Body of pancreas (tissue), 4 donors: ENCODE measurements at regions not wholly inside any gene's neighbourhood (a gene's known extent, or its start where the extent isn't known, plus 50 kb on each side); places are given as distances from the start of the nearest gene placed in this dataset.
A peak's percentile ranks its signal among the peaks of the same experiment; 100 is the strongest.

ENCODE experiments used
- ATAC-seq: fragments of 150-250 bp; one replicate; pipeline ENCODE4 v1.9.1; 2016
- DNase-seq, 4 donors: peaks; one replicate each; pipeline ENCODE4 v3.0.0-alpha.2; 2019
- H3K27ac ChIP-seq, 4 donors: fragments of 200-600 bp; sonication (generic); 1 replicate in 3 of 4; 2 replicates in 1 of 4; pipeline versions ENCODE4 v1.5.1 to v1.6.1; 2016 to 2019; ENCODE audit warnings: mild to moderate bottlenecking in 1 of 4, mixed read lengths in 1 of 4, moderate library complexity in 1 of 4
- H3K27me3 ChIP-seq, 2 donors: fragments of 200-600 bp; sonication (generic); one replicate each; pipeline ENCODE4 v1.6.0; 2016; ENCODE audit warnings: mild to moderate bottlenecking in 1 of 2
- H3K36me3 ChIP-seq, 2 donors: fragments of 200-600 bp; sonication (generic); replicated peaks in 1 of 2; 2 replicates each; pipeline ENCODE4 v1.5.1; 2016; ENCODE audit warnings: low read depth in 2 of 2; ENCODE audit not compliant: insufficient read depth in 1 of 2
- H3K4me1 ChIP-seq: fragments of 200-600 bp; sonication (generic); one replicate; pipeline ENCODE4 v1.6.0; 2016
- H3K4me3 ChIP-seq, 2 donors: fragments of 200-600 bp; sonication (generic); 1 replicate in 1 of 2; 2 replicates in 1 of 2; pipeline ENCODE4 v1.5.1; 2016 to 2019
- H3K9me3 ChIP-seq, 3 donors: fragments of 200-600 bp; sonication (generic); 1 replicate in 2 of 3; 2 replicates in 1 of 3; pipeline ENCODE4 v1.5.1; 2016
- CTCF ChIP-seq, 7 experiments: fragments of 450-650 bp in 4 of 7; fragments of 200-600 bp in 3 of 7; sonication (generic) in 3 of 7; IDR thresholded peaks; one replicate each; pipeline ENCODE4 v1.5.1; 2016 to 2019; ENCODE audit warnings: antibody characterized with exemption in 7 of 7
- POLR2A ChIP-seq, 3 donors: fragments of 450-650 bp; IDR thresholded peaks; one replicate each; pipeline ENCODE4 v1.6.1; 2016; ENCODE audit warnings: antibody characterized with exemption in 3 of 3, mild to moderate bottlenecking in 2 of 3
- WGBS, 2 donors: methylation state at CpG; one replicate each; pipeline ENCODE4 v1.1.5; 2017; 5-methylcytosine and 5-hydroxymethylcytosine counted together
- intact Hi-C: fragments of 100-400 bp; cut with DNase I; formaldehyde crosslinking; loops from one replicate; pipeline ENCODE4 v1.15.1; 2023

DNA sequence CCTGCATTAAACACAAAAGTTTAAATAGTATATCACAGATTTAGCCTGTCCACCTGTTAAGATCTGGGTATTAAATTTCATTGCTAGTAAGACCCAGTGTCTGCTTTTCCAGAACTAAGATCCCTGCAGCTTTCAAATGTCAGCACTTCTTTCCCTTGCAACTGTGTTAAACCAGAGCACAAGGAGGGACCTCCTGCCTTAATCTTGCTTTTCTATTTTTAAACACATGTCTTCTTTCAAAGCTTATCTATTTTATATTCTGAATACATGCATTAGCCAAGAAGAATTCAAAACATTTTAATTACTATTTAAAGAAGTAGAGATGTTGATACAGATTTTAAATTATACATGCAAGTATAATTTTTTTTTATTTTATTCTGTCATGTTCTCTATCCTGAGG lies 315.1 kb downstream of the ARPP21 start:
- ATAC-seq, result no peak
- no peak for TF ChIP-seq POLR2A (IDR thresholded peaks at IDR 0.05)
- no peak for TF ChIP-seq CTCF (IDR thresholded peaks at IDR 0.05)
- intact Hi-C loops, result no loop called here

GRCh38 chr3:35965908-35966307 lies 326.6 kb downstream of the ARPP21 start:
- 6 to 8% methylated on average over 2 of the region's 2 CpGs for WGBS, 2 donors
- intact Hi-C loops, result no loop called here
- Histone ChIP-seq H3K27me3 (no peaks in the 10 kb centered on the region), H3K4me3 (no peak overlapping the region), H3K4me1 (no peaks in the 10 kb centered on the region), H3K36me3 (no peaks in the 10 kb centered on the region), H3K27ac (no peak overlapping the region), H3K9me3 (no peaks in the 10 kb centered on the region)
- DNase-seq (no peak), ATAC-seq (no peak)
- TF ChIP-seq POLR2A (IDR thresholded peaks at IDR 0.05), result no peak
- TF ChIP-seq CTCF (IDR thresholded peaks at IDR 0.05), result peak in 6 of 7 experiments; percentile 27 to 62 (median 56)

More for the DNA sequence above, 315.1 kb downstream of the ARPP21 start:
- no peaks in the 10 kb centered on the region for H3K9me3 ChIP-seq
- H3K27me3 ChIP-seq, result no peaks in the 10 kb centered on the region
- H3K27ac ChIP-seq, result no peak overlapping the region
- no peaks in the 10 kb centered on the region for H3K4me1 ChIP-seq
- no peak for DNase-seq
- no peak overlapping the region for H3K4me3 ChIP-seq
- H3K36me3 ChIP-seq, result no peaks in the 10 kb centered on the region

DNA sequence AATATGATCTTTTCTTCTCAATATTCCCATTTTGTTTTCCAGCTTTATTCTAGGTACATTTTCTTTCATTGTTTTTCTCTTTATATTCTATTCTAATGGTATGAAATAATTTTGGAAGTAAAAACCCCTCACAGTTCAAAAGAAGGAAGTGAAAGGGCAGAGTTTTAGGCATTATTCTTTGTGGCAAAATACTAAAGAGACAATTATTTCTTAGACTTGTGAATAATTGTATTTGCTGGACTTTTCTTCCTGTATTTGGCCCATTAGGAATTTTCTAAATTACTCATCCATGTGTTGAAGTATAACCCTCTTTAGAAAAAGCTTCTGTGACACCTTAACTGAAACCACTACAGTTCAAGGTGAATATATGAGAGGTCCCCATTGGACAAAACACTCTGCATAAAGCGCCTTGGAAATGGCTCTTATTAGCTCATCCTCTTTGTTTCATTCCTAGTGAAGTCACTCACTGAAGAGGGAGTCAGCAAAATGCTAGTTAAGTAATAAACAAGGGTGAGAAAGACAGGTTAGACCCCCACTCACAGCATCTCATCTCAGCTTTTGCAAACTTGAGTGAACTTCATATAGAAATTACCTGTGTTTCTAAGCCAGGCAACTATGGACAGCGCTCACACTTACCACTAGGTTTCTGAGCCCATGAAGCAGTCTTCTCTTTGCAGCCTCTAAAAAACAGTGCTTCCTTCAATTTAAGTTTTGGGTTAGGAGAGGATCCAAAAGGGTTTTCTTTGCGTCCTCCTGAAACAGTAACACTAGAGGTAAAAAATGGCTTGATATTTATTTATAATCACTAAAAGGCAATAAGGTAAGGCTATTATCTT lies 327.5 kb downstream of the ARPP21 start:
- no peaks in the 10 kb centered on the region for H3K9me3 ChIP-seq

GRCh38 chr3:35968043-35968622 lies 328.8 kb downstream of the ARPP21 start:
- no peaks in the 10 kb centered on the region for H3K36me3 ChIP-seq
- H3K9me3 ChIP-seq, result no peaks in the 10 kb centered on the region
- DNase-seq (no peak), ATAC-seq (no peak)
- no peak overlapping the region for H3K27ac ChIP-seq
- WGBS, 2 donors, result 22 to 30% methylated on average over 1 of the region's 1 CpG
- TF ChIP-seq CTCF (IDR thresholded peaks at IDR 0.05), result no peak
- TF ChIP-seq POLR2A (IDR thresholded peaks at IDR 0.05), result no peak
- no peaks in the 10 kb centered on the region for H3K27me3 ChIP-seq
- H3K4me3 ChIP-seq, result no peak overlapping the region
- no peaks in the 10 kb centered on the region for H3K4me1 ChIP-seq
- intact Hi-C loops, result no loop called here

More for the DNA sequence above, 327.5 kb downstream of the ARPP21 start:
- Histone ChIP-seq H3K4me3 (no peak overlapping the region), H3K27me3 (no peaks in the 10 kb centered on the region), H3K4me1 (no peaks in the 10 kb centered on the region), H3K27ac (no peak overlapping the region), H3K36me3 (no peaks in the 10 kb centered on the region)
- no peak for ATAC-seq
- TF ChIP-seq CTCF (IDR thresholded peaks at IDR 0.05), result no peak
- no peak for TF ChIP-seq POLR2A (IDR thresholded peaks at IDR 0.05)
- WGBS, 2 donors, result 55 to 62% methylated on average over 3 of the region's 3 CpGs
- DNase-seq, result no peak
- intact Hi-C loops, result no loop called here
